Choroid plexus epithelial cell (primary cell): ENCODE measurements at regions not wholly inside any gene's neighbourhood (a gene's known extent, or its start where the extent isn't known, plus 50 kb on each side); places are given as distances from the start of the nearest gene placed in this dataset.

Experiments
- DNase-seq: peaks from one replicate; pipeline ENCODE4 v3.0.0-alpha.2; 2010; ENCODE audit warnings: low read depth
- H3K4me3 ChIP-seq: 2 replicates; pipeline ENCODE4 v1.5.1; 2011; ENCODE audit warnings: low read depth, mild to moderate bottlenecking, control low read depth, low read length, moderate library complexity
- CTCF ChIP-seq: conservative IDR thresholded peaks from 2 replicates; pipeline ENCODE4 v1.5.1; 2011; ENCODE audit warnings: low read depth, mild to moderate bottlenecking, control low read depth, inconsistent platforms, low read length, moderate library complexity

GRCh38 chr13:68168448-68168847 is 938.3 kb upstream of the PCDH9 start:
- H3K4me3 ChIP-seq: no peak overlapping the region
- peak; percentile 55 for DNase-seq
- no peak for TF ChIP-seq CTCF

- H3K4me3 ChIP-seq: no peak overlapping the region
- no peak for DNase-seq
- TF ChIP-seq CTCF: no peak
These were observed 930.3 kb upstream of the PCDH9 start for GRCh38 chr13:68160466-68160865.

- no peak for TF ChIP-seq CTCF
- DNase-seq: no peak
- no peak overlapping the region for H3K4me3 ChIP-seq
These were observed 922.3 kb upstream of the PCDH9 start for GRCh38 chr13:68152414-68152813.

- no peak for DNase-seq
- TF ChIP-seq CTCF: no peak
- no peak overlapping the region for H3K4me3 ChIP-seq
These were observed 915.7 kb upstream of the PCDH9 start for GRCh38 chr13:68145852-68146251.

GRCh38 chr13:68128297-68128915 is 898.3 kb upstream of the PCDH9 start:
- H3K4me3 ChIP-seq: no peak overlapping the region
- DNase-seq: no peak
- TF ChIP-seq CTCF: no peak

- DNase-seq: no peak
- no peak overlapping the region for H3K4me3 ChIP-seq
- TF ChIP-seq CTCF: no peak
These were observed 894.9 kb upstream of the PCDH9 start for GRCh38 chr13:68125087-68125480.

- TF ChIP-seq CTCF: no peak
These were observed 894.4 kb upstream of the PCDH9 start for GRCh38 chr13:68124437-68125086.

More at GRCh38 chr13:68124437-68125086, 894.4 kb upstream of the PCDH9 start:
- no peak for DNase-seq
- no peak overlapping the region for H3K4me3 ChIP-seq
